GM10248 (cell line): ENCODE measurements at regions not wholly inside any gene's neighbourhood (a gene's known extent, or its start where the extent isn't known, plus 50 kb on each side); places are given as distances from the start of the nearest gene placed in this dataset.

Experiments
- CTCF ChIA-PET: fragments of 300-600 bp; sonication (Branson Sonifier 250); formaldehyde crosslinking; extraction: SDS; loops from one replicate; lab custom pipeline; 2021; ENCODE audit warnings: antibody characterized with exemption; lab: Yijun Ruan, JAX
- POLR2A ChIA-PET: fragments of 350-650 bp; sonication (Branson Sonifier 250); formaldehyde crosslinking; extraction: SDS; loops from one replicate; lab custom pipeline; 2020; ENCODE audit warnings: antibody characterized with exemption; lab: Yijun Ruan, JAX
- DNase-seq: peaks from one replicate; pipeline ENCODE4 v3.0.0; 2012; ENCODE audit errors: extremely low spot score
- TF ChIP-seq, protein P1 (sequence below): IDR thresholded peaks from 2 replicates; pipeline ENCODE4 v1.5.1; 2012; ENCODE audit warnings: mild to moderate bottlenecking, low read depth; ENCODE audit errors: extremely low read depth, missing control alignments, control extremely low read depth

DNA sequence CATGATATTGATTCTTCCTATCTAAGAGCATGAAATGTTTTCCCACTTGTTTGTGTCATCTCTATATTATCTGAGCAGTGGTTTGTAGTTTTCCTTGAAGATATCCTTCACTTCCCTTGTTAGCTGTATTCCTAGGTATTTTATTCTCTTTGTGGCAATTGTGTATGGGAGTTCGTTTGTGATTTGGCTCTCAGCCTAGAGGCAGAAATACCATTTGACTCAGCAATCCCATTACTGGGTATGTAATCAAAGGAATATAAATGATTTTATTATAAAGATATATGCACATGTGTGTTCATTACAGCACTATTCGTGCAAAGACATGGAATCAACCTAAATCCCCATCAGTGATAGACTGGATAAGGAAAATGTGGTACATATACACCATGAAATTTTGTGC is 172.7 kb upstream of the IL15 start:
- POLR2A ChIA-PET, result no interaction called here
- CTCF ChIA-PET, result interaction anchor here (1.2 to 1.8 kb wide), 2 partner anchors 9 to 16 kb away, joined by 4 to 6 read pairs; no protein-coding TSS in a partner anchor
- no peak for DNase-seq
- TF ChIP-seq, protein P1, sequence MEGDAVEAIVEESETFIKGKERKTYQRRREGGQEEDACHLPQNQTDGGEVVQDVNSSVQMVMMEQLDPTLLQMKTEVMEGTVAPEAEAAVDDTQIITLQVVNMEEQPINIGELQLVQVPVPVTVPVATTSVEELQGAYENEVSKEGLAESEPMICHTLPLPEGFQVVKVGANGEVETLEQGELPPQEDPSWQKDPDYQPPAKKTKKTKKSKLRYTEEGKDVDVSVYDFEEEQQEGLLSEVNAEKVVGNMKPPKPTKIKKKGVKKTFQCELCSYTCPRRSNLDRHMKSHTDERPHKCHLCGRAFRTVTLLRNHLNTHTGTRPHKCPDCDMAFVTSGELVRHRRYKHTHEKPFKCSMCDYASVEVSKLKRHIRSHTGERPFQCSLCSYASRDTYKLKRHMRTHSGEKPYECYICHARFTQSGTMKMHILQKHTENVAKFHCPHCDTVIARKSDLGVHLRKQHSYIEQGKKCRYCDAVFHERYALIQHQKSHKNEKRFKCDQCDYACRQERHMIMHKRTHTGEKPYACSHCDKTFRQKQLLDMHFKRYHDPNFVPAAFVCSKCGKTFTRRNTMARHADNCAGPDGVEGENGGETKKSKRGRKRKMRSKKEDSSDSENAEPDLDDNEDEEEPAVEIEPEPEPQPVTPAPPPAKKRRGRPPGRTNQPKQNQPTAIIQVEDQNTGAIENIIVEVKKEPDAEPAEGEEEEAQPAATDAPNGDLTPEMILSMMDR, result no peak

- POLR2A ChIA-PET, result no interaction called here
- CTCF ChIA-PET, result interaction anchor here (1.2 to 1.8 kb wide), 2 partner anchors 9 to 15 kb away, joined by 4 to 6 read pairs; no protein-coding TSS in a partner anchor
- DNase-seq, result no peak
These were observed 172.0 kb upstream of the IL15 start for GRCh38 chr4:141464366-141464765.

DNA sequence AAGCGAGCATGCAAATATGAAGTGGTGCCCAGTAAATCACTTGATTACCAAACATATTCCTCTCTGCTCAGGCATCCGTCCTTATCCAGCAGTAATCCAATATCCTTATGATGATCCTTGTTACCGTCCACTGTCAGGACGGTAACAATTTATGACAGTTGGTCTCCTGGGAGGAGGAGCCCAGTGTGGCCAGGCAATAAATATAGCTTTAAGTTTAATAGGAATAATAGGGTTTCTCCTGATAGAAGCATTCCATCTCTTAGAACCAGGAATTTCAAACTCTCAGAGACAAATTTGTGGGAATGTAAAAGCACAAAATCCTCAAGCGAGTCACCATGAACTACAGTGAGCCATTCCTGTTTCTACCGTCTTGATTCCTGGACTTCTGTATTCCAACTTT is 171.2 kb upstream of the IL15 start:
- TF ChIP-seq, protein P1, result no peak
- no peak for DNase-seq
- POLR2A ChIA-PET, result no interaction called here
- CTCF ChIA-PET, result interaction anchor here (1.4 kb wide), 1 partner anchor 34 kb away, joined by 4 read pairs; no protein-coding TSS in a partner anchor

More at GRCh38 chr4:141464366-141464765, 172.0 kb upstream of the IL15 start:
- TF ChIP-seq, protein P1, result no peak

- POLR2A ChIA-PET, result no interaction called here
- TF ChIP-seq, protein P1, result no peak
- DNase-seq, result no peak
- CTCF ChIA-PET, result interaction anchor here (1.1 kb wide), 1 partner anchor 11 kb away, joined by 3 read pairs; no protein-coding TSS in a partner anchor
These were observed 169.2 kb upstream of the IL15 start for GRCh38 chr4:141467225-141467624.

DNA sequence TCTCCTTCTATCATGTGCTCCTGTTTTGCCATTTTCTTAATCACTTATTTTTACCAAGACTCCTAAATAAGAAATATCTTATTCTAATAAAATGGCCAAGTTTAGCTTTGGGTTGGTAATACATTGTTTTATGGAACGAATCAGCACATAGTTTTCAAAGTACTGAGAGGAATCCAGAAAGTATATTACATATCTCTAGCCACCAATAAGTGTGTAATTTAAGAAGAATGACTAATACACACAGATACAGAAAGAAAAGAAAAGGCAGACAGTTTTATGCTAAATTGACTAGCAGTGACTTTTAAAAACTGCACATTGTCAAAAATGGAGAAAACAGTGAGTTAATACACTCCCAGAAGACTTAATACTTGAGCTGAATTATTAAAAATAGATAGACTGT is 167.0 kb upstream of the IL15 start:
- TF ChIP-seq, protein P1, result no peak
- POLR2A ChIA-PET, result no interaction called here

GRCh38 chr4:141473026-141473540 is 163.3 kb upstream of the IL15 start:
- CTCF ChIA-PET, result no interaction called here

More for the DNA sequence above, 167.0 kb upstream of the IL15 start:
- CTCF ChIA-PET, result interaction anchor here (1.8 kb wide), 1 partner anchor 19 kb away, joined by 5 read pairs; no protein-coding TSS in a partner anchor
- DNase-seq, result no peak

More at GRCh38 chr4:141473026-141473540, 163.3 kb upstream of the IL15 start:
- TF ChIP-seq, protein P1, result no peak
- POLR2A ChIA-PET, result no interaction called here
- DNase-seq, result no peak
